ENCODE measurements at regions not wholly inside any gene's neighbourhood (a gene's known extent, or its start where the extent isn't known, plus 50 kb on each side); places are given as distances from the start of the nearest gene placed in this dataset.

- DNase-seq, result peak; percentile 4
These were observed 263.2 kb downstream of the COX7C start for GRCh38 chr5:86880785-86881492.

DNA sequence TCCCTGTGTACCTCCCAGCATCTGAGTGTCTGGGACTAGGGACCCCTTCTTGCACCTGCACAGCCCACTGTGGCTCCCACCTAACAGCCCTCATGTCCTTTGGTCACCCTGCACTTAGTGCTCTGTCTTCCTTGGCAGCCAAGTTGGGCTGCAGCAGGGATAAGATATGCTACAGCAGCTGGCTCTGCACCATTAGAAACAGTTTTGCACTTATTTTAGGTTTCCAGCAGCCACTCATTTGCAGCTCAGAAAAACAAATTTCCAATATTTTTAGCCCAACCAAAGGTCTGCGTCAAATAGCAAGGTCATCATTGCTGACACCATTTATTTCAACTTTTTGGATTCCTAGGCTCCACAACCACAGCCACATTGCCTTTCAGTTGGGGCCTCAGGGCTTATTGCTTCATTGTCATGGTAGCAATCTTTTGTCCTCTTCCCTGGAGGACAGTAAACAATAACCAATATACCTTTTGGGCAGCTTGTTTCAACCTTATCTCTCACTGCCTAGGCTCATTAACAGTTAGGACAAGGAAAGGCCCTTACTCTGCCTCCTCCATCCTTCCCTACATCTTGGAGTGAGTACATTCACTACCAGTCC lies 263.9 kb downstream of the COX7C start:
- no peak for DNase-seq

- no peak for DNase-seq
These were observed 266.9 kb downstream of the COX7C start for GRCh38 chr5:86884608-86885007.

DNA sequence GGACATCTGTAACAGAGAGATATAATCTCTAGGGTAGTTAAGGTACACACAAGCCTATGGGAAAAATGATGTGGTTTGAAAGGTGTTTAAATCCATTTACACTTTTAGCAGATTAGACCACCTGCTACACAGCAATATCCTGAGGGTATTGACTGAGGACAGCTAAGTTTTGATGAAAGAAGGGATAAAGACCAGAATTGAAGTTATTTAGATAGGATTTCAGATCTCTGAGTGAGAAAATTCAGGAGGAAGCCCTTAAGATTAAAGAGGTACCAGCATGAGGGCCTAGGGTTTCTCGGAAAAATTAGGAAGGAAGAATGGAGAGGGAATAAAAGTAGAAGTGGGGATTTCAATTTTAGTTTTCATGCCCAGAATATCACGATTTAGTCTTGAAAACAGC lies 267.3 kb downstream of the COX7C start:
- no peak for DNase-seq

DNA sequence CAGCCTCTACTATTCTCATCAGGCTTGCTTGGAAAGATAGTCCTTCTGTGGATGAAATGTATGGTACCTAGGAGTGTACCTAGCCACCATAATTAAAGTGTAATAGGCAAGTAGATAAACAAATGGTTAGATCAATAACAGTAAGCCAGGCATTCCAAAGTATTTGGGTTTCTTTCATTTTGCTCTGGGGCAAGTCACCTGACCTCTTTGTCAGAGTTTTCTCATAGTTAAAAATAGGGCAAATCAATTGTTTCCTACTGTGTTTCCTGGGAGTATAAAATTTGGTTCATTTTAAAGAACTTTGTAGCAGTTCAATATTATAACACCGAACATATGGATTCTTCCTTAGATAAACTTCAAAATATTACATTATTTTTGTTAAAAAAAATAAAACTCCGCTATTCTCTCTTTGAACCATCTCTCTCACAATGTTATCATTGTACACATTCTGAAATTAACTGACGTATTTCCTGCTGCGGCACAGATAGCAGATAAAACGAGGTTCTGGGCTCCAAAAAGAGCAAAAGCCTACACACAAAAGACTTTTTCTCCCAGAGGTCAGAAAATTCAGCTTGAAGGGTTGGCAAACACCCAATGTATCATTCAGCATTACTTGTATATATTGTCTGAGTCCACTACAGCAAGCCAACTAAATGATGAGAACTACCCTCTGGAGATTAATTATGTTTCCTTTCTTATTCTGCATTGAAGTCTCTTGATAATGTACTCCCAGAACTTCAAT lies 267.9 kb downstream of the COX7C start:
- DNase-seq, result no peak

- DNase-seq, result no peak
These were observed 272.6 kb downstream of the COX7C start for GRCh38 chr5:86890375-86890774.

DNA sequence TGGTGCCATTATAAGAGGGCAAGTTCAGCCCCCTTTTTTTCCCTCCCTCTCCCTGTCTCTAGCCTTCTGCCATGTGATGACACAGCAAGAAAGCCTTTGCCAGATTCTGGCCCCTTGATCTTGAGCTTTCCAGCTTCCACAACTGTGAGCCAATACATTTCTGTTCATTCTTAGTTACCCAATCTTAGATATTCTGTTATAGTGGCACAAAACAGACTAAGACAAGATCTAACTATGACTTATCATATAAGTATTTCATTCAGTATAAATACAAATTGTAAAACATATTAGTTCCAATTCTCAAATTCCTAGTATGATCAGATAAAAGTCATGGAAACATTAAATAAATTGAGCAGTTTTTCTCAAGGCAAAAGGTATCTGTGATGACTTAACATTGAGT lies 276.3 kb downstream of the COX7C start:
- DNase-seq, result no peak

- DNase-seq, result no peak
These were observed 279.2 kb downstream of the COX7C start for GRCh38 chr5:86896916-86897315.

GRCh38 chr5:86909418-86910295 lies 291.9 kb downstream of the COX7C start:
- no peak for DNase-seq

DNA sequence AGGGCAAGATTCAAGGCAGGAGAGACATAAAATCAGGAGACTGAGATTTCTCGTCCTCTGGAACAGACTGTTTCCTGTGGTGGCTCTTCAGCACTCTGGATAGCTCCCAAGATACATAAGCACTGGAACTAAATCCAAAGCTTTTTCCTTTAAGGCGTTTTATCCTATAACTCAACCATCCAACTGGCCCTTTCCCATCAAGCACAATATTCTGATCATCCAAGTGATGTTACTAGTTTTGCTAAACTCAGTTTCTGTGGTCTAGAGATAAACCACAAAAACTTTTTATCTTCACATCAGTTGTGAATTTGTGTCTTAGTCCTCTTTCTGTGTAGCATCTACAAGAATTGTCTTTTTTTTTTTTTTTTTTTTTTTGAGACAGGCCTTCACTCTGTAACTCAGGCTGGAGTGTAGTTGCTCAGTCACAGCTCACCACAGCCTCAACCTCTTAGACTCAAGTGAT lies 299.4 kb downstream of the COX7C start:
- DNase-seq, result no peak

GRCh38 chr5:86918246-86918645 lies 300.5 kb downstream of the COX7C start:
- DNase-seq, result no peak

GRCh38 chr5:86926033-86926432 lies 308.3 kb downstream of the COX7C start:
- DNase-seq, result no peak

DNA sequence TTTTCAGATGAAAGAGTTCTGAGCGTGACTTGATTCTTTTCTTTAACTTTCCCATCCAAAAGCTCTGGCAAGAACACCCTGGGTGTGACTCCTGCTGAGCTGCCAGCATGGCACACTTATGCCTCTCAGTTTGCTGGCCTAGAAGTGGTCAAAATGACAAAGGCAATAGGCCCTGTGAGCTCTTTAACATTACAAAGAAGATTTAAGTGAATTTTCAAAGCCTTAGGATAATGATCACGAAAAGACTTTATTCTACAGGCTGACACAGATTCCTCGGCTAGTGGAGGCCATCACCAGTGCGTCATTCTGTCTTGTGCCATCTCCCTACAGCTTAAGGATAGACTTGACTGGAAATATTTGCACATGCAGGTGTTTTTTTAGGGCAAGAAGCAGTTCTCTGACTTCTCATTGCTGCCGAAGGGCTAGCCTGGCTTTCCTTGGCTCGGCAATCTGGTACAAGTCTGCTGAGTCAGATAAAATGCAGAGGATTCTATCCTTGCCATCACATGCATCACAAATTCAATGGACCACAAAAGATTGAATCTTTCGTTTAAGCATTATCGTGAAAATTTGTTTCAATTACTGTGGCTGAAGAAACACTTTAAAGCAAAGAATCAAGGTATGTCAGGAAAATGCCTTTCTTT lies 311.5 kb downstream of the COX7C start:
- DNase-seq, result no peak

DNA sequence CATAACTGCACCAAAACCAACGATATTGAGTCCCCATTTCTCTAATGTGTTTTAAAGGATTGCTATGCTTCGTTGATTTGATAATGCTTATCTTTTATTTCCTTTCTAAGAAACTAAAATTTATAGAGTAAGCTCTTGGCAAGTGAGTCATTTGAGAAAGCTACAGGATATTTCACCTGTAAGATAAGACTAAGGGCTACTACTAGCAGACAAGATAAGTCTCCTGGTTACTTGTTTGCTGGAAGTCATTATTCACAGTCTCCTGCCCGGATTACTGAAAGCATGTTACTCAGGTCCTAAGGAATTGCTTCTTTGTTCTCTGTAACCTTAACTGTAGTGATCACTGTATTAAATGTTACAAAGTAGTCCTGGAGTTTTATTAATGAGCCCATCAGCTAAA lies 315.9 kb upstream of the RASA1 start:
- DNase-seq, result no peak

DNA sequence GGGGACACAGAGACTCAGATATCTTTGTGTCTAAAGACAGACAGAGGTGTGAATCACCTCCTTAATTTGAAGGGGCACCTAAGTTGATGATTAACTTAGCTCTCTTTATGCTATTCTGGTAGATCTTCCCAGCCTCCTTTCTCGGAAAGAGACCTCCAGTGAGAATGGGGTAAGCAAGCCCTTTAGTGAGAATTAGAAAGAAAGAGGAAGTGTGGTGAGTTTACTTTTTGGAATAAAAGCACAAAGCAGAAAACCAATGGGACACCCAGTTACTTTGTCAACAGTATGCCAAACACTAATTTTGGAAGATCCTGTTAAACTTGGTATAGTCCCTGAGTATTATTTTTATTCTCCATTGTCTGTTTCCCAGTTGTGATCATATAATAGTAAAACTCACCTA lies 302.8 kb upstream of the RASA1 start:
- DNase-seq, result no peak

DNA sequence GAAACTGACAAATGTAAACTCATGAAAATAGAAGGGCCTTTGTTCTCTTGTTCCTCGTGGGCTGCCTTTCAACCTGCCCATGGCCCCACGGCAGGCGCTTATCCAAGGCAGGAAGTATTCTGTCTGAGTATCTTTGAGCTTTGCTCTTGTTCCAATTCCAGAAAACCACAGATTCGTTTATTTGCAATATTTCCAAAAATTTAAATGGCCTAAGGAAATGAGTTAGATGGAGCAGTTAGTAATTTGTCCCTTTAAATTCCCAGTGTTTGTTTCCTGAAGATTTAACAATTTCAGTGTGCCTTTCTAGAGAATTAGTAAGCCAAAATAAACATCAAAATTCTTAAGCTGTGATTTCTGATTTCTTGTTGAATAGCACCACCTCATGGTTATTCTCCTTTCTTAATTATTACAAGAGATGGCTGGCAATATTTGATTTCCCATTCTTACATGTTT lies 299.4 kb upstream of the RASA1 start:
- peak; percentile 0 for DNase-seq

- no peak for DNase-seq
These were observed 297.3 kb upstream of the RASA1 start for GRCh38 chr5:86970361-86970760.

- no peak for DNase-seq
These were observed 296.6 kb upstream of the RASA1 start for GRCh38 chr5:86971034-86971571.

DNA sequence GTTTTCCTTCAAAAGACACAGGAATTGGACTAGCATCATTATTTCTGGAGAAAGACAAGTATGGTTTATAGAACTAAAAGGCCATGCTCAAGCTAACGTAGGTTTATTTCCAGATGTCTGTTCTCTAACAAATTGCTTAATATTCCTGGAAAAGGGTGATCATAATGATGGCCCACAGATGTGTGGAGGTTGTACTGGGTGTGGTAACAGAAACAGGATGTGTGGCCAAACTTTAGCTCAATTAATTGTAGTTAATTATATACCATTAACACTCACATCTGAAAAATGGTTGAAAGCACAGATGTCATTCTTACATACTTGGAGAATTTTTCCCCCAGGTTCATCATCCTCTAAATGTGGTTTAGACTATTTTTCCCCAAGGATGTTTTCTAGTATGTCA lies 292.7 kb upstream of the RASA1 start:
- no peak for DNase-seq

DNA sequence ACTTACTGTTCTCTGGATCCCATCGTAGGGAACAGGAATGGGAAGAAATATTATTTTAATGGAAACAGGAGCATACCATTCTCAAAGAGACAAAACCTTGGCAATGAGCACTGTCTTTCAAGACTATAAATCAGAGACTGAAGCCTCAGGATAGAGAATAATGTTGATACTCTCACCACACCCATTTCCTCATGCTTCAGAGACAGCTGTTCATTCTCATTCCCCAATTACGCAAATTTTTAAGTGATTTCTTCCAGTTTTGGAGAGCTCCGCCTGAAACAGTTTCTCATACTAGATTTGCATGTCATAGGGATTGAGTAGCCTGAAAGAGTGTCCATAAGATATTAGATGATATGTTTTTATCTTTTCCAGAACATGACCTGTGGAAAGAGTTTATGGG lies 290.5 kb upstream of the RASA1 start:
- DNase-seq, result no peak

DNA sequence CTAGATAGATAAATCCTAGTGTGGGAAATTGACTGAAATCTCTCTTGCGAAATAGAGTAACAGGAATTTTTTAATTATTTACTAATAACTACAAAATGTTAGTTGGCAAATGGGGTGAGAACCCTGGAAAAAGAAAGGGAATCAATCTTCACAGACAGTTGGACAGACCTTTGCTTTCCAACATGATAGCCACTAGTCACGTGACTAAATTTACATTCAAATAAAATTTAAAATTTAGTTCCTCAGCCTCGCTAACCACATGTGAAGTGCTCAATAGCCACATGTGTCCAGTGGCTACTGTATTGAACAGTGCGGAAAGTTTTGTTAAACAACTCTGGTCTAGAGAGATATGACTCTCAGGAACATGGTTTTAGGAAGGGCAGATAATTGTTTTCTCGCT lies 289.9 kb upstream of the RASA1 start:
- no peak for DNase-seq

GRCh38 chr5:86979811-86980411 lies 287.8 kb upstream of the RASA1 start:
- DNase-seq, result no peak

All from NCI-H2029 (cell line).